IPS-18a (cell line): ENCODE measurements at regions not wholly inside any gene's neighbourhood (a gene's known extent, or its start where the extent isn't known, plus 50 kb on each side); places are given as distances from the start of the nearest gene placed in this dataset.

Experiments used
- H3K27ac ChIP-seq: one replicate; pipeline ENCODE4 v1.5.1; 2013; ENCODE audit warnings: low read length
- H3K27me3 ChIP-seq: one replicate; pipeline ENCODE4 v1.6.1; 2013; ENCODE audit warnings: mild to moderate bottlenecking, low read length; ENCODE audit not compliant: control insufficient read depth, insufficient read depth
- H3K36me3 ChIP-seq: one replicate; pipeline ENCODE4 v1.6.1; 2013; ENCODE audit warnings: low read depth, low read length; ENCODE audit not compliant: control insufficient read depth
- H3K4me1 ChIP-seq: one replicate; pipeline ENCODE4 v1.6.1; 2013; ENCODE audit warnings: low read depth, low read length; ENCODE audit not compliant: control insufficient read depth
- H3K4me3 ChIP-seq: one replicate; pipeline ENCODE4 v1.5.1; 2013; ENCODE audit warnings: low read length
- H3K9ac ChIP-seq: one replicate; pipeline ENCODE4 v1.6.1; 2013; ENCODE audit warnings: mild to moderate bottlenecking, low read length, moderate library complexity
- H3K9me3 ChIP-seq: one replicate; pipeline ENCODE4 v1.6.1; 2013; ENCODE audit warnings: low read depth, low read length; ENCODE audit not compliant: control insufficient read depth

GRCh38 chr3:195001261-195001660 is 269.7 kb downstream of the XXYLT1 start:
- H3K4me1 ChIP-seq = no peaks in the 10 kb centered on the region
- H3K27ac ChIP-seq = no peak overlapping the region
- H3K4me3 ChIP-seq = no peak overlapping the region
- no peaks in the 10 kb centered on the region for H3K36me3 ChIP-seq
- H3K9me3 ChIP-seq = no peaks in the 10 kb centered on the region
- H3K9ac ChIP-seq = no peak overlapping the region
- no peaks in the 10 kb centered on the region for H3K27me3 ChIP-seq

GRCh38 chr3:195001961-195002861 is 268.7 kb downstream of the XXYLT1 start:
- no peaks in the 10 kb centered on the region for H3K4me1 ChIP-seq
- no peaks in the 10 kb centered on the region for H3K36me3 ChIP-seq
- H3K4me3 ChIP-seq = no peak overlapping the region
- no peak overlapping the region for H3K9ac ChIP-seq
- no peak overlapping the region for H3K27ac ChIP-seq
- H3K9me3 ChIP-seq = no peaks in the 10 kb centered on the region
- H3K27me3 ChIP-seq = no peaks in the 10 kb centered on the region

- Histone ChIP-seq H3K9me3 (no peaks in the 10 kb centered on the region), H3K27me3 (no peaks in the 10 kb centered on the region), H3K4me1 (no peaks in the 10 kb centered on the region), H3K9ac (no peak overlapping the region), H3K36me3 (no peaks in the 10 kb centered on the region), H3K27ac (no peak overlapping the region), H3K4me3 (no peak overlapping the region)
These were observed 267.7 kb downstream of the XXYLT1 start for GRCh38 chr3:195003006-195003892.

GRCh38 chr3:195003893-195004289 is 267.1 kb downstream of the XXYLT1 start:
- no peaks in the 10 kb centered on the region for H3K27me3 ChIP-seq

GRCh38 chr3:195004512-195005250 is 266.3 kb downstream of the XXYLT1 start:
- H3K4me3 ChIP-seq = no peak overlapping the region
- no peaks in the 10 kb centered on the region for H3K9me3 ChIP-seq
- no peak overlapping the region for H3K9ac ChIP-seq
- H3K27me3 ChIP-seq = no peaks in the 10 kb centered on the region
- no peak overlapping the region for H3K27ac ChIP-seq
- H3K4me1 ChIP-seq = no peaks in the 10 kb centered on the region
- H3K36me3 ChIP-seq = no peaks in the 10 kb centered on the region

More at GRCh38 chr3:195003893-195004289, 267.1 kb downstream of the XXYLT1 start:
- Histone ChIP-seq H3K9me3 (no peaks in the 10 kb centered on the region), H3K27ac (no peak overlapping the region), H3K9ac (no peak overlapping the region), H3K4me3 (no peak overlapping the region), H3K36me3 (no peaks in the 10 kb centered on the region), H3K4me1 (no peaks in the 10 kb centered on the region)

- Histone ChIP-seq H3K9me3 (peaks cover 3% of the 10 kb centered on the region), H3K27me3 (no peaks in the 10 kb centered on the region), H3K36me3 (no peaks in the 10 kb centered on the region), H3K4me1 (no peaks in the 10 kb centered on the region), H3K4me3 (no peak overlapping the region), H3K9ac (no peak overlapping the region), H3K27ac (no peak overlapping the region)
These were observed 265.7 kb downstream of the XXYLT1 start for GRCh38 chr3:195005251-195005620.

- H3K4me1 ChIP-seq = no peaks in the 10 kb centered on the region
- peaks cover 3% of the 10 kb centered on the region for H3K9me3 ChIP-seq
- H3K36me3 ChIP-seq = no peaks in the 10 kb centered on the region
- no peak overlapping the region for H3K4me3 ChIP-seq
- no peak overlapping the region for H3K9ac ChIP-seq
- H3K27ac ChIP-seq = no peak overlapping the region
- H3K27me3 ChIP-seq = no peaks in the 10 kb centered on the region
These were observed 265.0 kb downstream of the XXYLT1 start for GRCh38 chr3:195005759-195006510.

- Histone ChIP-seq H3K4me1 (no peaks in the 10 kb centered on the region), H3K36me3 (no peaks in the 10 kb centered on the region), H3K27ac (no peak overlapping the region), H3K4me3 (no peak overlapping the region), H3K9ac (no peak overlapping the region), H3K27me3 (no peaks in the 10 kb centered on the region), H3K9me3 (peaks cover 3% of the 10 kb centered on the region)
These were observed 263.8 kb downstream of the XXYLT1 start for GRCh38 chr3:195007151-195007550.

GRCh38 chr3:195007766-195008165 is 263.2 kb downstream of the XXYLT1 start:
- Histone ChIP-seq H3K9me3 (peaks cover 3% of the 10 kb centered on the region), H3K27me3 (no peaks in the 10 kb centered on the region), H3K4me3 (no peak overlapping the region), H3K4me1 (no peaks in the 10 kb centered on the region), H3K9ac (no peak overlapping the region), H3K36me3 (no peaks in the 10 kb centered on the region), H3K27ac (no peak overlapping the region)

- no peak overlapping the region for H3K9ac ChIP-seq
- no peaks in the 10 kb centered on the region for H3K36me3 ChIP-seq
- H3K9me3 ChIP-seq = peaks cover 3% of the 10 kb centered on the region
- H3K27me3 ChIP-seq = no peaks in the 10 kb centered on the region
- H3K4me3 ChIP-seq = no peak overlapping the region
- no peak overlapping the region for H3K27ac ChIP-seq
- no peaks in the 10 kb centered on the region for H3K4me1 ChIP-seq
These were observed 262.1 kb downstream of the XXYLT1 start for GRCh38 chr3:195008816-195009215.
